Neural crest cell (in vitro differentiated cells): ENCODE measurements at regions not wholly inside any gene's neighbourhood (a gene's known extent, or its start where the extent isn't known, plus 50 kb on each side); places are given as distances from the start of the nearest gene placed in this dataset.

Experiments used
- DNase-seq: peaks from one replicate; pipeline ENCODE4 v3.0.0; 2021; ENCODE audit warnings: low read depth, mixed read lengths, low spot score
- H3K27ac Mint-ChIP-seq: one replicate; pipeline ENCODE4 v1.8.0; 2021; ENCODE audit warnings: mild to moderate bottlenecking, mixed read lengths; ENCODE audit not compliant: unreplicated experiment
- H3K27me3 Mint-ChIP-seq: 2 replicates; pipeline ENCODE4 v1.8.0; 2021; ENCODE audit warnings: low read depth, mild to moderate bottlenecking, mixed read lengths
- H3K36me3 Mint-ChIP-seq: 2 replicates; pipeline ENCODE4 v1.8.0; 2021; ENCODE audit warnings: low read depth, mild to moderate bottlenecking, mixed read lengths
- H3K4me1 Mint-ChIP-seq: 2 replicates; pipeline ENCODE4 v1.8.0; 2021; ENCODE audit warnings: mixed read lengths
- H3K4me3 Mint-ChIP-seq: one replicate; pipeline ENCODE4 v1.8.0; 2021; ENCODE audit warnings: mild to moderate bottlenecking, mixed read lengths
- H3K9me3 Mint-ChIP-seq: 2 replicates; pipeline ENCODE4 v1.8.0; 2021; ENCODE audit warnings: mixed read lengths
- TF ChIP-seq, protein P1 (sequence below): fragments of 200-600 bp; sonication (generic); conservative IDR thresholded peaks from 2 replicates; pipeline ENCODE4 v1.5.0; 2021; ENCODE audit warnings: antibody characterized with exemption, mild to moderate bottlenecking

GRCh38 chr18:67068608-67069007, 447.9 kb downstream of the DSEL start:
- no peak overlapping the region for H3K27ac Mint-ChIP-seq
- TF ChIP-seq, protein P1, sequence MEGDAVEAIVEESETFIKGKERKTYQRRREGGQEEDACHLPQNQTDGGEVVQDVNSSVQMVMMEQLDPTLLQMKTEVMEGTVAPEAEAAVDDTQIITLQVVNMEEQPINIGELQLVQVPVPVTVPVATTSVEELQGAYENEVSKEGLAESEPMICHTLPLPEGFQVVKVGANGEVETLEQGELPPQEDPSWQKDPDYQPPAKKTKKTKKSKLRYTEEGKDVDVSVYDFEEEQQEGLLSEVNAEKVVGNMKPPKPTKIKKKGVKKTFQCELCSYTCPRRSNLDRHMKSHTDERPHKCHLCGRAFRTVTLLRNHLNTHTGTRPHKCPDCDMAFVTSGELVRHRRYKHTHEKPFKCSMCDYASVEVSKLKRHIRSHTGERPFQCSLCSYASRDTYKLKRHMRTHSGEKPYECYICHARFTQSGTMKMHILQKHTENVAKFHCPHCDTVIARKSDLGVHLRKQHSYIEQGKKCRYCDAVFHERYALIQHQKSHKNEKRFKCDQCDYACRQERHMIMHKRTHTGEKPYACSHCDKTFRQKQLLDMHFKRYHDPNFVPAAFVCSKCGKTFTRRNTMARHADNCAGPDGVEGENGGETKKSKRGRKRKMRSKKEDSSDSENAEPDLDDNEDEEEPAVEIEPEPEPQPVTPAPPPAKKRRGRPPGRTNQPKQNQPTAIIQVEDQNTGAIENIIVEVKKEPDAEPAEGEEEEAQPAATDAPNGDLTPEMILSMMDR = no peak
- H3K27me3 Mint-ChIP-seq = no peaks in the 10 kb centered on the region
- H3K36me3 Mint-ChIP-seq = no peaks in the 10 kb centered on the region
- no peaks in the 10 kb centered on the region for H3K4me1 Mint-ChIP-seq
- DNase-seq = no peak
- no peak overlapping the region for H3K4me3 Mint-ChIP-seq
- H3K9me3 Mint-ChIP-seq = peaks cover 3% of the 10 kb centered on the region

DNA sequence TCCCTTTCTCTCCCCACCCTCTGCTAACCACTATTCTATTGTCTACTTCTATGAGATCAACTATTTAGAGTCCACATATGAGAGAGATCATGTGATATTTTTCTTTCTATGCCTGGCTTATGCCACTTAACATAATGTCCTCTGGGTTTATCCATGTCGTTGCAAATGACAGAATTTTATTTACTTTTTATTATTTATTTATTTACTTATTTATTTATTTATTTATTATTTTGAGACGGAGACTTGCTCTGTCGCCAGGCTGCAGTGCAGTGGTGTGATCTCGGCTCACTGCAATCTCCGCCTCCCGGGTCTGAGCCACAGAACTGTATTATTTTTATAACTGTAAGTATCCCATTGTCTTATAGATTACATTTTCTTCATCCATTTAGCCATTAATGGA, 443.4 kb upstream of the CDH19 start:
- TF ChIP-seq, protein P1 = no peak
- Mint-ChIP-seq H3K36me3 (no peaks in the 10 kb centered on the region), H3K4me1 (no peaks in the 10 kb centered on the region), H3K27me3 (no peaks in the 10 kb centered on the region), H3K27ac (no peak overlapping the region), H3K4me3 (no peak overlapping the region), H3K9me3 (peaks cover 2% of the 10 kb centered on the region)
- DNase-seq = no peak

DNA sequence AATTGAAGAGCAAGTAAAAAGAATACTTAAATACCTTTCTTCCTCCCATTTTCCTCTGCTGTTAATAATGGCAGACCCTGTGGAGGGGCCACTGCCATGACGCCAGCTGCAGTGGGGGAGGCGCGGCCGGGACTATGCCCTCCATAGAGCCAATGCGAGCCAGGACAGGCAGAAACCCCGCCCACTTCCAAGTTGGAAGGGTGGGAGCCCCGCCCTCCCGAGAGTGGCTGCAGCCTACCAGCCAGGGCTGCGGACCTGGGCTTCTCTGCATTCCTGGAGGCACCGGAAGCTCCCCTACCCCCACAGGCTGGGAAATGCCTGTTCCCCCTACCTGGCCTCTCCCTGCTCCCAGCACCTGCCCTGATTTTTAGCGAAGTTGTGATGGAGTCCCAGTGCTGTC, 439.4 kb upstream of the CDH19 start:
- H3K9me3 Mint-ChIP-seq = peaks cover 2% of the 10 kb centered on the region
- H3K27me3 Mint-ChIP-seq = no peaks in the 10 kb centered on the region
- H3K36me3 Mint-ChIP-seq = no peaks in the 10 kb centered on the region
- DNase-seq = no peak
- no peak overlapping the region for H3K4me3 Mint-ChIP-seq
- TF ChIP-seq, protein P1 = no peak
- H3K27ac Mint-ChIP-seq = no peak overlapping the region
- H3K4me1 Mint-ChIP-seq = no peaks in the 10 kb centered on the region

DNA sequence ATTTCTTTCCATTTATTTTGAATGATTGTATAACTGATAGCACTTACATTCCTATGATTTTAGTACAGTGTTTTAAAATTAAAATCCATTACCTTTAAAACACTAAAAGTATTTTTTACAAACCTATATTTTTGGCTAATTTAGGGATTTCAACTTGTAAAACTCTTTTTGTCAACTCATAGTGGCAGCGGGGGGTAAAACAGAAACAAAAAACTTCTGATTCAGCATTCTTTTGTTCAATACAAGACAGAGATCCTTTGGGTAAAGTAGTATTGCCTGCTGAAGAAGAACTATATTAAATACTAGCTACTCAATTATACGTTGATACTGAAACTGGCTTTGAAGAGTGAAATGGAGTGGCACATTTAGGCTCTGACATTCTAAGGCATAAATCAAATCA, 437.4 kb upstream of the CDH19 start:
- TF ChIP-seq, protein P1 = no peak
- no peak for DNase-seq
- no peak overlapping the region for H3K27ac Mint-ChIP-seq

GRCh38 chr18:67035026-67035425, 431.1 kb upstream of the CDH19 start:
- TF ChIP-seq, protein P1 = no peak
- Mint-ChIP-seq H3K4me3 (no peak overlapping the region), H3K27me3 (no peaks in the 10 kb centered on the region), H3K9me3 (peaks cover 3% of the 10 kb centered on the region), H3K4me1 (no peaks in the 10 kb centered on the region), H3K27ac (no peak overlapping the region), H3K36me3 (no peaks in the 10 kb centered on the region)
- no peak for DNase-seq

More for the DNA sequence above, 437.4 kb upstream of the CDH19 start:
- no peaks in the 10 kb centered on the region for H3K27me3 Mint-ChIP-seq
- no peaks in the 10 kb centered on the region for H3K9me3 Mint-ChIP-seq
- H3K4me1 Mint-ChIP-seq = no peaks in the 10 kb centered on the region
- H3K36me3 Mint-ChIP-seq = no peaks in the 10 kb centered on the region
- no peak overlapping the region for H3K4me3 Mint-ChIP-seq

DNA sequence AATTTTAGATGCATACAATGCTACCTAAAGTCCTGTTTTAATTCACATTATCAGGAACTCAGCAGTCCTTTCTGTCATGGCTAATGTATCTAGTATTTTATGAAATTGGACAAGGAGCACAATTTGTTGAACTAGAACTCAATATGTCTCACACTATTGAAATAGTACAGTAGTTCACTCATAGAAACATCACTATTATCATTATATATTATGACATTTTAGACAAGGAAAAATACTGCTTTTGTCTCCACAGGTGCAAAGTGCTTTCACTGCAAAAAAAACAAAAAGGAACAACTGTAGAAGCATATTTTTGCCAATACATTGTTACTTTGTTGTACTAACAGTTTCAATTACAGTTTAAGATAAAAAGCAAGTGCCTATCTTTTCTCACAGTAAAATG, 419.2 kb upstream of the CDH19 start:
- H3K4me1 Mint-ChIP-seq = no peaks in the 10 kb centered on the region
- H3K27me3 Mint-ChIP-seq = no peaks in the 10 kb centered on the region
- no peak overlapping the region for H3K4me3 Mint-ChIP-seq
- TF ChIP-seq, protein P1 = no peak
- DNase-seq = no peak
- H3K27ac Mint-ChIP-seq = no peak overlapping the region
- no peaks in the 10 kb centered on the region for H3K9me3 Mint-ChIP-seq
- H3K36me3 Mint-ChIP-seq = no peaks in the 10 kb centered on the region
